22Rv1 (cell line): ENCODE measurements at regions not wholly inside any gene's neighbourhood (a gene's known extent, or its start where the extent isn't known, plus 50 kb on each side); places are given as distances from the start of the nearest gene placed in this dataset.
A peak's percentile ranks its signal among the peaks of the same experiment; 100 is the strongest.

ENCODE experiments used
- CTCF ChIP-seq: fragments of 450-650 bp; IDR thresholded peaks from 2 replicates; pipeline ENCODE4 v1.5.1; 2017; ENCODE audit warnings: mild to moderate bottlenecking
- ZFX ChIP-seq: fragments of 450-650 bp; IDR thresholded peaks from 2 replicates; pipeline ENCODE4 v1.6.1; 2017; ENCODE audit warnings: antibody characterized with exemption, borderline replicate concordance

GRCh38 chr6:55963301-55963700 lies 87.9 kb upstream of the BMP5 start:
- peak; percentile 72 for TF ChIP-seq CTCF
- no peak for TF ChIP-seq ZFX
